ENCODE measurements at regions not wholly inside any gene's neighbourhood (a gene's known extent, or its start where the extent isn't known, plus 50 kb on each side); places are given as distances from the start of the nearest gene placed in this dataset.

- Histone ChIP-seq H3K4me3 (replicated peaks; ENCODE audit: low read depth, low read length) (no peak overlapping the region), H3K27me3 (replicated peaks; ENCODE audit: control insufficient read depth, insufficient read depth, low read length) (no peaks in the 10 kb centered on the region), H3K36me3 (ENCODE audit: control insufficient read depth, insufficient read depth, low read length) (no peaks in the 10 kb centered on the region)
- TF ChIP-seq CTCF (IDR thresholded peaks at IDR 0.05; ENCODE audit: insufficient read depth, low read length, poor library complexity, severe bottlenecking), result no peak
- no peak for DNase-seq (ENCODE audit: extremely low read depth, insufficient read length)
These were observed 180.3 kb upstream of the GUCY1A2 start for GRCh38 chr11:107198490-107199007.

- no peak for TF ChIP-seq CTCF (IDR thresholded peaks at IDR 0.05; ENCODE audit: insufficient read depth, low read length, poor library complexity, severe bottlenecking)
- H3K36me3 ChIP-seq (ENCODE audit: control insufficient read depth, insufficient read depth, low read length), result no peaks in the 10 kb centered on the region
- DNase-seq (ENCODE audit: extremely low read depth, insufficient read length), result no peak
- no peaks in the 10 kb centered on the region for H3K27me3 ChIP-seq (replicated peaks; ENCODE audit: control insufficient read depth, insufficient read depth, low read length)
- no peak overlapping the region for H3K4me3 ChIP-seq (replicated peaks; ENCODE audit: low read depth, low read length)
These were observed 179.7 kb upstream of the GUCY1A2 start for GRCh38 chr11:107197932-107198331.

GRCh38 chr11:107196732-107197131, 178.5 kb upstream of the GUCY1A2 start:
- Histone ChIP-seq H3K36me3 (ENCODE audit: control insufficient read depth, insufficient read depth, low read length) (no peaks in the 10 kb centered on the region), H3K27me3 (replicated peaks; ENCODE audit: control insufficient read depth, insufficient read depth, low read length) (no peaks in the 10 kb centered on the region), H3K4me3 (replicated peaks; ENCODE audit: low read depth, low read length) (no peak overlapping the region)
- no peak for DNase-seq (ENCODE audit: extremely low read depth, insufficient read length)
- no peak for TF ChIP-seq CTCF (IDR thresholded peaks at IDR 0.05; ENCODE audit: insufficient read depth, low read length, poor library complexity, severe bottlenecking)

- no peaks in the 10 kb centered on the region for H3K27me3 ChIP-seq (replicated peaks; ENCODE audit: control insufficient read depth, insufficient read depth, low read length)
- no peaks in the 10 kb centered on the region for H3K36me3 ChIP-seq (ENCODE audit: control insufficient read depth, insufficient read depth, low read length)
- TF ChIP-seq CTCF (IDR thresholded peaks at IDR 0.05; ENCODE audit: insufficient read depth, low read length, poor library complexity, severe bottlenecking), result no peak
- DNase-seq (ENCODE audit: extremely low read depth, insufficient read length), result no peak
- H3K4me3 ChIP-seq (replicated peaks; ENCODE audit: low read depth, low read length), result no peak overlapping the region
These were observed 166.7 kb upstream of the GUCY1A2 start for GRCh38 chr11:107184986-107185385.

GRCh38 chr11:107183953-107184352, 165.7 kb upstream of the GUCY1A2 start:
- no peaks in the 10 kb centered on the region for H3K27me3 ChIP-seq (replicated peaks; ENCODE audit: control insufficient read depth, insufficient read depth, low read length)
- TF ChIP-seq CTCF (IDR thresholded peaks at IDR 0.05; ENCODE audit: insufficient read depth, low read length, poor library complexity, severe bottlenecking), result no peak
- no peaks in the 10 kb centered on the region for H3K36me3 ChIP-seq (ENCODE audit: control insufficient read depth, insufficient read depth, low read length)
- H3K4me3 ChIP-seq (replicated peaks; ENCODE audit: low read depth, low read length), result no peak overlapping the region
- DNase-seq (ENCODE audit: extremely low read depth, insufficient read length), result no peak

- Histone ChIP-seq H3K36me3 (ENCODE audit: control insufficient read depth, insufficient read depth, low read length) (no peaks in the 10 kb centered on the region), H3K27me3 (replicated peaks; ENCODE audit: control insufficient read depth, insufficient read depth, low read length) (no peaks in the 10 kb centered on the region), H3K4me3 (replicated peaks; ENCODE audit: low read depth, low read length) (no peak overlapping the region)
- no peak for TF ChIP-seq CTCF (IDR thresholded peaks at IDR 0.05; ENCODE audit: insufficient read depth, low read length, poor library complexity, severe bottlenecking)
- DNase-seq (ENCODE audit: extremely low read depth, insufficient read length), result no peak
These were observed 164.7 kb upstream of the GUCY1A2 start for GRCh38 chr11:107182978-107183377.

All from GM06990 (cell line).